ENCODE measurements at regions not wholly inside any gene's neighbourhood (a gene's known extent, or its start where the extent isn't known, plus 50 kb on each side); places are given as distances from the start of the nearest gene placed in this dataset.

DNA sequence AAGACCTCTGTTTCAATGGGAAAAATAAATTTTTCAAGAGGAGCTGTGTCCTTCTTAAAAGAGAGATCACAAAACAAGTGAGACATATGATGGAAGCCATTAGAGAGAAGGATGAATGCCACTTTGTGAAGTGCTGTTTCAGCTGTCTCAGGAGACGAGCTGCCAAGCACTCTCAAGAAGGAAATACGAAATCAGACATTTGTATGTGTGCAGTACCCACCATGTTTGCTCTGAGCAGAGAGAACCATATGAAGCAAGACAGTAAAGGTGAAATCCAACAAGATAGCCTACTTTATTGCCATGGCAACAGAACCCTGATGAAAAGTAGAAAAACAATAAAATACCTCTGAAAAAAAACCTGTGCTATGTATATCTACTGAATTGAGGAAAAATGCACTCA, 168.1 kb downstream of the AMY1C start:
- DNase-seq: no peak
- Histone ChIP-seq H3K27me3 (replicated peaks; ENCODE audit: insufficient read depth, low read length) (no peaks in the 10 kb centered on the region), H4K20me1 (ENCODE audit: insufficient read depth, low read length) (no peaks in the 10 kb centered on the region), H3K36me3 (replicated peaks; ENCODE audit: insufficient read depth, low read length) (no peaks in the 10 kb centered on the region), H3K4me3 (ENCODE audit: low read length) (no peak overlapping the region), H3K4me2 (ENCODE audit: low read depth, low read length) (no peak overlapping the region), H3K9me3 (replicated peaks; ENCODE audit: insufficient read depth, low read length) (no peaks in the 10 kb centered on the region), H3F3A (ENCODE audit: insufficient read depth, low read length) (no peaks in the 10 kb centered on the region), H3K4me1 (ENCODE audit: low read length) (no peaks in the 10 kb centered on the region), H3K9ac (ENCODE audit: low read length) (no peak overlapping the region), H3K79me2 (ENCODE audit: low read length) (no peaks in the 10 kb centered on the region), H3K9me2 (replicated peaks; ENCODE audit: insufficient read depth, low read length) (no peaks in the 10 kb centered on the region), H2AFZ (ENCODE audit: low read length) (no peak overlapping the region), H3K27ac (ENCODE audit: low read length) (no peak overlapping the region)
- TF ChIP-seq EZH2phosphoT487 (IDR thresholded peaks at IDR 0.05; ENCODE audit: low read length): no peak
- TF ChIP-seq, protein P1, sequence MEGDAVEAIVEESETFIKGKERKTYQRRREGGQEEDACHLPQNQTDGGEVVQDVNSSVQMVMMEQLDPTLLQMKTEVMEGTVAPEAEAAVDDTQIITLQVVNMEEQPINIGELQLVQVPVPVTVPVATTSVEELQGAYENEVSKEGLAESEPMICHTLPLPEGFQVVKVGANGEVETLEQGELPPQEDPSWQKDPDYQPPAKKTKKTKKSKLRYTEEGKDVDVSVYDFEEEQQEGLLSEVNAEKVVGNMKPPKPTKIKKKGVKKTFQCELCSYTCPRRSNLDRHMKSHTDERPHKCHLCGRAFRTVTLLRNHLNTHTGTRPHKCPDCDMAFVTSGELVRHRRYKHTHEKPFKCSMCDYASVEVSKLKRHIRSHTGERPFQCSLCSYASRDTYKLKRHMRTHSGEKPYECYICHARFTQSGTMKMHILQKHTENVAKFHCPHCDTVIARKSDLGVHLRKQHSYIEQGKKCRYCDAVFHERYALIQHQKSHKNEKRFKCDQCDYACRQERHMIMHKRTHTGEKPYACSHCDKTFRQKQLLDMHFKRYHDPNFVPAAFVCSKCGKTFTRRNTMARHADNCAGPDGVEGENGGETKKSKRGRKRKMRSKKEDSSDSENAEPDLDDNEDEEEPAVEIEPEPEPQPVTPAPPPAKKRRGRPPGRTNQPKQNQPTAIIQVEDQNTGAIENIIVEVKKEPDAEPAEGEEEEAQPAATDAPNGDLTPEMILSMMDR (IDR thresholded peaks at IDR 0.05; ENCODE audit: low read length): no peak

DNA sequence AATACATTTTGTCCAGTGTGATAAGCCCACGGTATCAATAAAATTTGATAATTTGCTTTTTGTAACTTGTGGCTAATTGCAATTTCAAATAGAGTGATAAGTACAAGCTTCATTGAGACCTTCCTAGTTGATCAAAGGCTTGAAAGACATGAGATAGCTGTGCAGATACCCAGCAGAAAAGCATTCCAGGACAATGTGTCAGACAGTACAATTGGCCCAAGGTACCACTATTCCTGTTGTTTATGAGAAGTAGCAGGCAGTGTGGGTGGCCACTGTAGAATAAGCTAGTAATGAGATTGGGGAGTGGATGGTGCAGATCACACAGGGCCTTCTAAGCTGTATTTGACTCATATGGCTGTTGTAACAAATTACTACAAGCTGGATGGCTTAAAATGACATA, 182.2 kb downstream of the AMY1C start:
- Histone ChIP-seq H3K4me3 (ENCODE audit: low read length) (no peak overlapping the region), H3K27ac (ENCODE audit: low read length) (no peak overlapping the region), H3K27me3 (replicated peaks; ENCODE audit: insufficient read depth, low read length) (no peaks in the 10 kb centered on the region), H3K9ac (ENCODE audit: low read length) (no peak overlapping the region), H3K9me3 (replicated peaks; ENCODE audit: insufficient read depth, low read length) (no peaks in the 10 kb centered on the region), H4K20me1 (ENCODE audit: insufficient read depth, low read length) (no peaks in the 10 kb centered on the region), H2AFZ (ENCODE audit: low read length) (no peak overlapping the region), H3K36me3 (replicated peaks; ENCODE audit: insufficient read depth, low read length) (no peaks in the 10 kb centered on the region), H3K4me1 (ENCODE audit: low read length) (no peaks in the 10 kb centered on the region), H3K4me2 (ENCODE audit: low read depth, low read length) (no peak overlapping the region), H3F3A (ENCODE audit: insufficient read depth, low read length) (no peaks in the 10 kb centered on the region), H3K9me2 (replicated peaks; ENCODE audit: insufficient read depth, low read length) (no peaks in the 10 kb centered on the region), H3K79me2 (ENCODE audit: low read length) (no peaks in the 10 kb centered on the region)
- DNase-seq: no peak
- TF ChIP-seq, protein P1 (IDR thresholded peaks at IDR 0.05; ENCODE audit: low read length): no peak
- TF ChIP-seq EZH2phosphoT487 (IDR thresholded peaks at IDR 0.05; ENCODE audit: low read length) (no peak), EZH2 (optimal IDR thresholded peaks at IDR 0.05; ENCODE audit: low read depth, low read length) (no peak)

DNA sequence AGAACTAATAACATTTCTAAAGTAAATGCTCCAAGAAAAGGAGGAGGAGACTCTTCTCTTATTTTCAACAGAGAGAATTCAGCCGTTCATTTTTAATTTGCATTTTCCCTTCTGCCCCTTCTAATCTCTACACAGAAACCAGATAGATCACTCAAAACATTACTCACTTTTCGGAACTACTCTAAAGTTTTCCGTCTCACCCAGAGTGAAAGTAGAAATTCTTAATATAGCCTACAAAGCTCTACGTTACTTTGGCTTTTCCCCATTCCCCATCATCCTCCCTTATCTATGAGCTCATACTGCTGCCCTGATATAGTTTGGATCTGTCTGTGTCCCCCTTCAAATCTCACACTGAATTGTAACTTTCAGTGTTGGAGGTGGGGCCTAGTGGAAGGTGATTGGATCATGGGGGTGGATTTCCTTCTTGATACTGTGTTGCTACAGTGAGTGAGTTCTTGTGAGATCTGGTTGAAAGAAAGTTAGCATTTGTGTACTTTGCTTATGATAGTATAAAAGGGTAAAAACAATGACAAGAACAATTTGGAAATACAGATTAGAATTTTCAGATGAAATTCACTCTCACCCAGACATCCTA, 188.2 kb downstream of the AMY1C start:
- Histone ChIP-seq H3K4me1 (ENCODE audit: low read length) (no peaks in the 10 kb centered on the region), H3K9me3 (replicated peaks; ENCODE audit: insufficient read depth, low read length) (no peaks in the 10 kb centered on the region), H3K79me2 (ENCODE audit: low read length) (no peaks in the 10 kb centered on the region), H3K9ac (ENCODE audit: low read length) (no peak overlapping the region), H3K9me2 (replicated peaks; ENCODE audit: insufficient read depth, low read length) (no peaks in the 10 kb centered on the region), H4K20me1 (ENCODE audit: insufficient read depth, low read length) (no peaks in the 10 kb centered on the region), H2AFZ (ENCODE audit: low read length) (no peak overlapping the region), H3K4me2 (ENCODE audit: low read depth, low read length) (no peak overlapping the region), H3F3A (ENCODE audit: insufficient read depth, low read length) (no peaks in the 10 kb centered on the region), H3K36me3 (replicated peaks; ENCODE audit: insufficient read depth, low read length) (no peaks in the 10 kb centered on the region), H3K4me3 (ENCODE audit: low read length) (no peak overlapping the region), H3K27ac (ENCODE audit: low read length) (no peak overlapping the region), H3K27me3 (replicated peaks; ENCODE audit: insufficient read depth, low read length) (no peaks in the 10 kb centered on the region)
- no peak for TF ChIP-seq EZH2 (optimal IDR thresholded peaks at IDR 0.05; ENCODE audit: low read depth, low read length)
- no peak for TF ChIP-seq EZH2phosphoT487 (IDR thresholded peaks at IDR 0.05; ENCODE audit: low read length)
- TF ChIP-seq, protein P1 (IDR thresholded peaks at IDR 0.05; ENCODE audit: low read length): no peak
- no peak for DNase-seq

Measured in MM.1S (cell line).